SK-N-MC (cell line): ENCODE measurements at regions not wholly inside any gene's neighbourhood (a gene's known extent, or its start where the extent isn't known, plus 50 kb on each side); places are given as distances from the start of the nearest gene placed in this dataset.

Experiments used
- DNase-seq: peaks from one replicate; pipeline ENCODE4 v3.0.0-alpha.2; 2011; ENCODE audit warnings: low read depth, low spot score
- H3K27ac ChIP-seq: fragments of 200-600 bp; sonication (generic); 2 replicates; pipeline ENCODE4 v1.5.1; 2016; ENCODE audit warnings: mixed run types
- H3K36me3 ChIP-seq: fragments of 200-600 bp; sonication (generic); 2 replicates; pipeline ENCODE4 v1.6.1; 2017; ENCODE audit warnings: antibody characterized with exemption, low read length, mixed read lengths; ENCODE audit not compliant: insufficient read depth
- H3K4me3 ChIP-seq: fragments of 200-600 bp; sonication (generic); 2 replicates; pipeline ENCODE4 v1.5.1; 2016
- H3K9ac ChIP-seq: fragments of 200-600 bp; sonication (generic); 2 replicates; pipeline ENCODE4 v1.8.0; 2017; ENCODE audit warnings: mixed run types, mixed read lengths; ENCODE audit not compliant: insufficient read length
- H3K9me3 ChIP-seq: fragments of 200-600 bp; sonication (generic); 2 replicates; pipeline ENCODE4 v1.6.1; 2017; ENCODE audit warnings: low read depth, mild to moderate bottlenecking, antibody characterized with exemption, low read length, moderate library complexity, mixed read lengths
- EZH2 ChIP-seq: fragments of 200-600 bp; sonication (generic); IDR thresholded peaks from one replicate; pipeline ENCODE4 v1.6.1; 2017; ENCODE audit warnings: antibody characterized with exemption
- FOXP2 ChIP-seq: optimal IDR thresholded peaks from 2 replicates; pipeline ENCODE3; 2011; ENCODE audit warnings: mild to moderate bottlenecking, moderate library complexity; ENCODE audit not compliant: insufficient read depth; ENCODE audit errors: extremely low read length, control extremely low read depth
- POLR2AphosphoS5 ChIP-seq: IDR thresholded peaks from 2 replicates; pipeline ENCODE4 v1.6.1; 2012; ENCODE audit warnings: mild to moderate bottlenecking, low read depth, low read length, borderline replicate concordance

GRCh38 chr12:125284087-125284486, 218.9 kb downstream of the AACS start:
- no peak for DNase-seq
- Histone ChIP-seq H3K36me3 (peaks cover 28% of the 10 kb centered on the region), H3K27ac (peak overlapping the region; percentile 86; the same call in 1 of the 2 replicates), H3K4me3 (no peak overlapping the region), H3K9ac (no peak overlapping the region), H3K9me3 (no peaks in the 10 kb centered on the region)
- TF ChIP-seq EZH2: no peak
- no peak for TF ChIP-seq FOXP2
- no peak for TF ChIP-seq POLR2AphosphoS5

- no peak for DNase-seq
- TF ChIP-seq POLR2AphosphoS5 (no peak), EZH2 (no peak), FOXP2 (no peak)
- no peaks in the 10 kb centered on the region for H3K9me3 ChIP-seq
- no peak overlapping the region for H3K9ac ChIP-seq
- no peak overlapping the region for H3K27ac ChIP-seq
- no peak overlapping the region for H3K4me3 ChIP-seq
- peaks cover 28% of the 10 kb centered on the region for H3K36me3 ChIP-seq
Observed at GRCh38 chr12:125284945-125285685, 219.9 kb downstream of the AACS start.

GRCh38 chr12:125286005-125286727, 220.9 kb downstream of the AACS start:
- DNase-seq: no peak
- Histone ChIP-seq H3K4me3 (no peak overlapping the region), H3K36me3 (peaks cover 32% of the 10 kb centered on the region), H3K27ac (no peak overlapping the region), H3K9ac (no peak overlapping the region), H3K9me3 (no peaks in the 10 kb centered on the region)
- no peak for TF ChIP-seq FOXP2
- no peak for TF ChIP-seq POLR2AphosphoS5
- no peak for TF ChIP-seq EZH2

- TF ChIP-seq POLR2AphosphoS5: no peak
- no peak for TF ChIP-seq EZH2
- no peak for TF ChIP-seq FOXP2
- no peak for DNase-seq
- no peak overlapping the region for H3K27ac ChIP-seq
- H3K4me3 ChIP-seq: no peak overlapping the region
- H3K36me3 ChIP-seq: peaks cover 36% of the 10 kb centered on the region
- no peak overlapping the region for H3K9ac ChIP-seq
- no peaks in the 10 kb centered on the region for H3K9me3 ChIP-seq
Observed at GRCh38 chr12:125287155-125287847, 222.1 kb downstream of the AACS start.

GRCh38 chr12:125288931-125289928, 224.0 kb downstream of the AACS start:
- H3K27ac ChIP-seq: peak overlapping the region; percentile 76
- H3K9me3 ChIP-seq: no peaks in the 10 kb centered on the region
- TF ChIP-seq POLR2AphosphoS5 (no peak), FOXP2 (no peak), EZH2 (no peak)
- no peak overlapping the region for H3K9ac ChIP-seq
- peaks cover 36% of the 10 kb centered on the region for H3K36me3 ChIP-seq
- no peak for DNase-seq
- H3K4me3 ChIP-seq: peak overlapping the region; percentile 25

GRCh38 chr12:125289970-125290369, 224.7 kb downstream of the AACS start:
- Histone ChIP-seq H3K4me3 (peak overlapping the region; percentile 25), H3K9me3 (no peaks in the 10 kb centered on the region), H3K27ac (peak overlapping the region; percentile 76), H3K9ac (no peak overlapping the region), H3K36me3 (peaks cover 28% of the 10 kb centered on the region; the same call in 1 of the 2 replicates)
- DNase-seq: no peak
- TF ChIP-seq POLR2AphosphoS5 (no peak), EZH2 (no peak), FOXP2 (no peak)

- Histone ChIP-seq H3K36me3 (peaks cover 23% of the 10 kb centered on the region; the same call in 1 of the 2 replicates), H3K27ac (no peak overlapping the region), H3K9ac (no peak overlapping the region), H3K4me3 (no peak overlapping the region), H3K9me3 (no peaks in the 10 kb centered on the region)
- DNase-seq: no peak
- TF ChIP-seq EZH2 (no peak), POLR2AphosphoS5 (no peak), FOXP2 (no peak)
Observed at GRCh38 chr12:125292700-125293099, 227.5 kb downstream of the AACS start.
